Esophagus squamous epithelium (tissue), 4 donors: ENCODE measurements at regions not wholly inside any gene's neighbourhood (a gene's known extent, or its start where the extent isn't known, plus 50 kb on each side); places are given as distances from the start of the nearest gene placed in this dataset.

ENCODE experiments used
- POLR2A ChIP-seq, 4 donors: fragments of 450-650 bp; IDR thresholded peaks; one replicate each; pipeline ENCODE4 v1.6.1; 2017; ENCODE audit warnings: antibody characterized with exemption in 4 of 4, mild to moderate bottlenecking in 4 of 4, moderate library complexity in 3 of 4
- TF ChIP-seq, protein P1 (sequence below), 6 experiments: fragments of 450-650 bp in 4 of 6; fragments of 200-600 bp in 2 of 6; sonication (generic) in 2 of 6; IDR thresholded peaks; one replicate each; pipeline ENCODE4 v1.5.1; 2016 to 2019; ENCODE audit warnings: antibody characterized with exemption in 6 of 6, mild to moderate bottlenecking in 4 of 6, moderate library complexity in 4 of 6

DNA sequence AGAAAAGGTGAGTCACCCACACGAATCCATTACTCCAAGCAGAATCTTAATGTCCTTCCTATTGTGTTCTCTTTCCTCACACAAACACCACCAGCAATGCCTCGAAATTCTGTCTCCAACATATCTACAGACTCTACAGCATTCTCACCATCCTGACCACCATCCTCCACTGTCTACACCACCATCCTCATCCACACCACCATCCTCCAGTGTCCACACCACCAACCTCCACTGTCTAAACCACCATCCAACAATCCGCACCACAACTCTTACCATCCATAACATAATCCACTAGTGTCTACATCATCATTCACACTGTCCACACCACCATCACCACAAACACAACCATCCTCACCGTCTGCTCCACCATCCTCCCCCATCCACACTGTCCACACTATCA is 121.6 kb upstream of the ALKAL2 start:
- TF ChIP-seq, protein P1, sequence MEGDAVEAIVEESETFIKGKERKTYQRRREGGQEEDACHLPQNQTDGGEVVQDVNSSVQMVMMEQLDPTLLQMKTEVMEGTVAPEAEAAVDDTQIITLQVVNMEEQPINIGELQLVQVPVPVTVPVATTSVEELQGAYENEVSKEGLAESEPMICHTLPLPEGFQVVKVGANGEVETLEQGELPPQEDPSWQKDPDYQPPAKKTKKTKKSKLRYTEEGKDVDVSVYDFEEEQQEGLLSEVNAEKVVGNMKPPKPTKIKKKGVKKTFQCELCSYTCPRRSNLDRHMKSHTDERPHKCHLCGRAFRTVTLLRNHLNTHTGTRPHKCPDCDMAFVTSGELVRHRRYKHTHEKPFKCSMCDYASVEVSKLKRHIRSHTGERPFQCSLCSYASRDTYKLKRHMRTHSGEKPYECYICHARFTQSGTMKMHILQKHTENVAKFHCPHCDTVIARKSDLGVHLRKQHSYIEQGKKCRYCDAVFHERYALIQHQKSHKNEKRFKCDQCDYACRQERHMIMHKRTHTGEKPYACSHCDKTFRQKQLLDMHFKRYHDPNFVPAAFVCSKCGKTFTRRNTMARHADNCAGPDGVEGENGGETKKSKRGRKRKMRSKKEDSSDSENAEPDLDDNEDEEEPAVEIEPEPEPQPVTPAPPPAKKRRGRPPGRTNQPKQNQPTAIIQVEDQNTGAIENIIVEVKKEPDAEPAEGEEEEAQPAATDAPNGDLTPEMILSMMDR (IDR thresholded peaks at IDR 0.05): no peak
- TF ChIP-seq POLR2A (IDR thresholded peaks at IDR 0.05): no peak
